PC-9 (cell line): ENCODE measurements at regions not wholly inside any gene's neighbourhood (a gene's known extent, or its start where the extent isn't known, plus 50 kb on each side); places are given as distances from the start of the nearest gene placed in this dataset.

Experiments
- EZH2 ChIP-seq: fragments of 200-600 bp; sonication (generic); IDR thresholded peaks from 2 replicates; pipeline ENCODE4 v1.8.0; 2017; ENCODE audit warnings: antibody characterized with exemption, low read depth
- TF ChIP-seq, protein P1 (sequence below): fragments of 200-600 bp; sonication (generic); conservative IDR thresholded peaks from 2 replicates; pipeline ENCODE4 v1.6.1; 2017; ENCODE audit warnings: mixed run types, antibody characterized with exemption, mild to moderate bottlenecking, moderate library complexity

DNA sequence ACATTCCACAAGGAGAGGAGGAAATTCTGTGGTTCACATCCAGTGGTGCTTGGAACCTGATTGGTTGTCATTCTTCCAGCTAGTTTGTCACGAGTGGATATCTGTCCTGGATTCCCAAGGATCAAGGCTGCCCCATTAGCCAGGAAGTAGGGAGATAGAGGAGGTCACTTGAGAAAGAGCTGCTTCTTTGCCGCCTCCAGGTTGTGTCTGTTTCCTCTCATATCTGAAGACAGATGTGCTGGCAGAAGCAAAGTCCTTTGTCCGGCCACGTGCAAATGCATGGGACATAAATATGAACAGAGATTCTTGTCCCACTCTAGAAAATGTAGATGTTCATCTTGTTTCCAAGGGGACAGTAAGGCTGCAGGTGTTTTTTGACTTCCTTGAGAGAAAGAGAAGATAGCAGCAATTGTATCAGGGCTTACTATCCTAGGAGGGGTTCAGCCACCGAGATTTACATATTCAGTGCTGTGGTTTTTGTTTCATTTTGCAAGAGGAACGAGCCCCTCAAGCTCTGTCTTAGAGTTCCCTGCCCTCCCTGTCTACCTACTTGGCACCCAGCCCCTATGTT is 174.4 kb downstream of the RPIA start:
- TF ChIP-seq, protein P1, sequence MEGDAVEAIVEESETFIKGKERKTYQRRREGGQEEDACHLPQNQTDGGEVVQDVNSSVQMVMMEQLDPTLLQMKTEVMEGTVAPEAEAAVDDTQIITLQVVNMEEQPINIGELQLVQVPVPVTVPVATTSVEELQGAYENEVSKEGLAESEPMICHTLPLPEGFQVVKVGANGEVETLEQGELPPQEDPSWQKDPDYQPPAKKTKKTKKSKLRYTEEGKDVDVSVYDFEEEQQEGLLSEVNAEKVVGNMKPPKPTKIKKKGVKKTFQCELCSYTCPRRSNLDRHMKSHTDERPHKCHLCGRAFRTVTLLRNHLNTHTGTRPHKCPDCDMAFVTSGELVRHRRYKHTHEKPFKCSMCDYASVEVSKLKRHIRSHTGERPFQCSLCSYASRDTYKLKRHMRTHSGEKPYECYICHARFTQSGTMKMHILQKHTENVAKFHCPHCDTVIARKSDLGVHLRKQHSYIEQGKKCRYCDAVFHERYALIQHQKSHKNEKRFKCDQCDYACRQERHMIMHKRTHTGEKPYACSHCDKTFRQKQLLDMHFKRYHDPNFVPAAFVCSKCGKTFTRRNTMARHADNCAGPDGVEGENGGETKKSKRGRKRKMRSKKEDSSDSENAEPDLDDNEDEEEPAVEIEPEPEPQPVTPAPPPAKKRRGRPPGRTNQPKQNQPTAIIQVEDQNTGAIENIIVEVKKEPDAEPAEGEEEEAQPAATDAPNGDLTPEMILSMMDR = no peak
- no peak for TF ChIP-seq EZH2
